Vagina (tissue), 2 donors: ENCODE measurements at regions not wholly inside any gene's neighbourhood (a gene's known extent, or its start where the extent isn't known, plus 50 kb on each side); places are given as distances from the start of the nearest gene placed in this dataset.

Experiments used
- CTCF ChIP-seq, 3 experiments: fragments of 450-650 bp in 2 of 3; fragments of 200-600 bp in 1 of 3; sonication (generic) in 1 of 3; IDR thresholded peaks; one replicate each; pipeline ENCODE4 v1.5.1; 2017 to 2019; ENCODE audit warnings: antibody characterized with exemption in 3 of 3, mild to moderate bottlenecking in 2 of 3, moderate library complexity in 2 of 3
- POLR2AphosphoS5 ChIP-seq, 2 donors: sonication (generic); formaldehyde crosslinking; IDR thresholded peaks; one replicate each; pipeline ENCODE4 v1.9.0; 2017; ENCODE audit warnings: antibody characterized with exemption in 2 of 2, mild to moderate bottlenecking in 2 of 2, low read depth in 1 of 2; ENCODE audit not compliant: insufficient read depth in 1 of 2

- no peak for TF ChIP-seq POLR2AphosphoS5 (IDR thresholded peaks at IDR 0.05; ENCODE audit: insufficient read depth in 1 of 2, low read depth in 1 of 2)
- no peak for TF ChIP-seq CTCF (IDR thresholded peaks at IDR 0.05)
These were observed 134.0 kb upstream of the CCDC68 start for GRCh38 chr18:55093295-55093694.
